GM12864 (cell line): ENCODE measurements at regions not wholly inside any gene's neighbourhood (a gene's known extent, or its start where the extent isn't known, plus 50 kb on each side); places are given as distances from the start of the nearest gene placed in this dataset.

ENCODE experiments used
- DNase-seq: peaks from one replicate; pipeline ENCODE4 v3.0.0-alpha.2; 2011; ENCODE audit warnings: low read depth
- H3K4me3 ChIP-seq: 2 replicates; pipeline ENCODE4 v1.5.1; 2011; ENCODE audit warnings: mild to moderate bottlenecking, low read depth, low read length, control low read depth
- CTCF ChIP-seq: IDR thresholded peaks from 2 replicates; pipeline ENCODE4 v1.5.1; 2011; ENCODE audit warnings: low read depth, mild to moderate bottlenecking, moderate library complexity, low read length, control low read depth, inconsistent platforms; ENCODE audit errors: missing control alignments

DNA sequence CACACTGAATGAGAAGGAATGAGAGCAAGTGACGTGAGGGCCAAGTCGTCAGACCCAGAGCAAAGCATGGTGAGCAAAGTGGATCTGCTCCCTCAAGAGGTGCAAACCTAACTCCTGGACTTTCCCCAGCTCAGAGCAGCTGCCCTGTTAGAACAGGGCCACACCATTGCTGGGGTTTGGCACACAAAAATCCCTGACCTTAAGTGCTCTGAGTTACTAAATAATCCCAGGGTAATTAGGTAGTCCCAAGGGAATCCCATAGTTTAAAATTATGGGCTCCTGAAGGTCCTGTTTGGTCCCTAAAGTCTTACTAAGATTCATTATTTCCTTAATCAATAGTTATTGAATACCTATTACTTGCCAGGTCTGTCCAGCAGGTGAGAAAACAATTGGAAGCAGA lies 165.1 kb upstream of the TNFAIP3 start:
- DNase-seq, result no peak
- no peak for TF ChIP-seq CTCF
- no peak overlapping the region for H3K4me3 ChIP-seq

GRCh38 chr6:137702791-137703424 lies 164.2 kb upstream of the TNFAIP3 start:
- no peak for DNase-seq
- no peak overlapping the region for H3K4me3 ChIP-seq
- no peak for TF ChIP-seq CTCF

DNA sequence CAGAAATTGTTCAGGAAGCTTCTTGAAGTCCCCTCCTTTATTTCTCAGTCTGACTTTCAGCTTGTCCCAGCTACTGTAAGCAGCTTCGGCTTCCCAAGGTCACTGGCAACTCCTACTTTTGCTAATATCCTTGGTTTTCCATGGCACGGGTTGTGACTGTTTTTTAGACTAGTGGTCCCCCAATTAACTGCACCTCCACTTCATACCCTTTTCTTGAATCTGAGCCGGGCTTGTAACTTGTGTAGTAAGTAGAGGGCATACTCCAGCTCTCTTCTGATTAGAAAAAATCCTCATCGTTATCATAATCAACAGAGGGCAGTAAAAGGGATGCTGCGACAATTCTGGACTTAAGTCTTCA lies 162.3 kb upstream of the TNFAIP3 start:
- no peak for DNase-seq
- no peak overlapping the region for H3K4me3 ChIP-seq
- no peak for TF ChIP-seq CTCF

- DNase-seq, result no peak
- peak; percentile 92 for TF ChIP-seq CTCF
- H3K4me3 ChIP-seq, result no peak overlapping the region
Observed at GRCh38 chr6:137705160-137706082, 161.6 kb upstream of the TNFAIP3 start.

- peak overlapping the region; percentile 3; the same call in 1 of the 2 replicates for H3K4me3 ChIP-seq
- DNase-seq, result no peak
- TF ChIP-seq CTCF, result no peak
Observed at GRCh38 chr6:137706083-137706750, 160.8 kb upstream of the TNFAIP3 start.

DNA sequence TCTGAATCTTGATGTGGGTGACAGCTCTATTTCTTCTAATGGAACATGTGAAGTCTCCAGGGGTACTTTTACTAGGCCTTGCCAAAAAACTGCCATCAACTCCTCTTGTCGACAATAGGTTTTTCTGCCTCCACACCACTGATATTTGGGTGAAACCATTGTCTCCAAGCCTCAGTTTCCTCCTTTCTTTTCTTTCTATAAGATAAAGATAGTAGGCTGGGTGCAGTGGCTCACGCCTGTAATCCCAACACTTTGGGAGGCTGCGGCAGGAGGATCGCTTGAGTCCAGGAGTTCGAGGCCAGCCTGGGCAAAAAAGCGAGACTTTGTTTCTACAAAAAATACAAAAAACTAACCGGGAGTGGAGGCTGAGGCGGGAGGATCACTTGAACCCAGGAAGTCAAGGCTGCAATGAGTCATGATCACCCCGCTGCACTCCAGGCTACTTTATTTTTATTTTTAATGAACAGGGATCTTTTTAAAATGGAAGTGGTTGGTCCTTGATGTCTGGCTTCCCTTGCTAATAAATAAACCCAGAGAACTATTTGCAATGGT lies 159.9 kb upstream of the TNFAIP3 start:
- DNase-seq, result no peak
- peak overlapping the region; percentile 33; the same call in 1 of the 2 replicates for H3K4me3 ChIP-seq
- TF ChIP-seq CTCF, result no peak
